ENCODE measurements at regions not wholly inside any gene's neighbourhood (a gene's known extent, or its start where the extent isn't known, plus 50 kb on each side); places are given as distances from the start of the nearest gene placed in this dataset.

GRCh38 chr3:110530902-110531301, 540.7 kb upstream of the NECTIN3 start:
- DNase-seq (ENCODE audit: low spot score) = no peak

GRCh38 chr3:110533089-110533488, 538.5 kb upstream of the NECTIN3 start:
- DNase-seq (ENCODE audit: low spot score) = no peak

GRCh38 chr3:110542552-110543150, 529.0 kb upstream of the NECTIN3 start:
- no peak for DNase-seq (ENCODE audit: low spot score)

GRCh38 chr3:110544730-110545129, 526.9 kb upstream of the NECTIN3 start:
- DNase-seq (ENCODE audit: low spot score) = no peak

- no peak for DNase-seq (ENCODE audit: low spot score)
Observed at GRCh38 chr3:110550511-110550910, 521.1 kb upstream of the NECTIN3 start.

GRCh38 chr3:110562621-110563020, 509.0 kb upstream of the NECTIN3 start:
- no peak for DNase-seq (ENCODE audit: low spot score)

GRCh38 chr3:110564674-110565073, 506.9 kb upstream of the NECTIN3 start:
- no peak for DNase-seq (ENCODE audit: low spot score)

- no peak for DNase-seq (ENCODE audit: low spot score)
Observed at GRCh38 chr3:110567029-110567428, 504.6 kb upstream of the NECTIN3 start.

- no peak for DNase-seq (ENCODE audit: low spot score)
Observed at GRCh38 chr3:110568246-110568645, 503.4 kb upstream of the NECTIN3 start.

- no peak for DNase-seq (ENCODE audit: low spot score)
Observed at GRCh38 chr3:110569073-110569472, 502.5 kb upstream of the NECTIN3 start.

GRCh38 chr3:110575702-110576101, 495.9 kb upstream of the NECTIN3 start:
- DNase-seq (ENCODE audit: low spot score) = no peak

- DNase-seq (ENCODE audit: low spot score) = no peak
Observed at GRCh38 chr3:110576960-110577359, 494.7 kb upstream of the NECTIN3 start.

- DNase-seq (ENCODE audit: low spot score) = no peak
Observed at GRCh38 chr3:110577854-110578253, 493.8 kb upstream of the NECTIN3 start.

GRCh38 chr3:110579840-110580550, 491.6 kb upstream of the NECTIN3 start:
- DNase-seq (ENCODE audit: low spot score) = no peak

GRCh38 chr3:110583373-110583935, 488.2 kb upstream of the NECTIN3 start:
- no peak for DNase-seq (ENCODE audit: low spot score)

- no peak for DNase-seq (ENCODE audit: low spot score)
Observed at GRCh38 chr3:110588906-110589305, 482.7 kb upstream of the NECTIN3 start.

- no peak for DNase-seq (ENCODE audit: low spot score)
Observed at GRCh38 chr3:110589341-110589740, 482.3 kb upstream of the NECTIN3 start.

GRCh38 chr3:110593749-110594148, 477.9 kb upstream of the NECTIN3 start:
- DNase-seq (ENCODE audit: low spot score) = no peak

- no peak for DNase-seq (ENCODE audit: low spot score)
Observed at GRCh38 chr3:110598847-110599490, 472.6 kb upstream of the NECTIN3 start.

GRCh38 chr3:110608566-110608965, 463.1 kb upstream of the NECTIN3 start:
- no peak for DNase-seq (ENCODE audit: low spot score)

GRCh38 chr3:110612045-110612444, 459.6 kb upstream of the NECTIN3 start:
- no peak for DNase-seq (ENCODE audit: low spot score)

- DNase-seq (ENCODE audit: low spot score) = no peak
Observed at GRCh38 chr3:110614186-110614585, 457.4 kb upstream of the NECTIN3 start.

- DNase-seq (ENCODE audit: low spot score) = no peak
Observed at GRCh38 chr3:110615454-110615853, 456.2 kb upstream of the NECTIN3 start.

Data from D341Med (cell line).